HG03196 (cell line): ENCODE measurements at regions not wholly inside any gene's neighbourhood (a gene's known extent, or its start where the extent isn't known, plus 50 kb on each side); places are given as distances from the start of the nearest gene placed in this dataset.

Experiments
- ATAC-seq: cut with Tn5 transposase; IDR thresholded peaks from one replicate; pipeline ENCODE4 v1.9.1; 2021; ENCODE audit not compliant: unreplicated experiment

- ATAC-seq = no peak
Measured at GRCh38 chr13:53200498-53201453, 172.2 kb downstream of the OLFM4 start.

- ATAC-seq = no peak
Measured at GRCh38 chr13:53201454-53202225, 173.0 kb downstream of the OLFM4 start.

GRCh38 chr13:53204598-53204997 is 176.0 kb downstream of the OLFM4 start:
- ATAC-seq = no peak

DNA sequence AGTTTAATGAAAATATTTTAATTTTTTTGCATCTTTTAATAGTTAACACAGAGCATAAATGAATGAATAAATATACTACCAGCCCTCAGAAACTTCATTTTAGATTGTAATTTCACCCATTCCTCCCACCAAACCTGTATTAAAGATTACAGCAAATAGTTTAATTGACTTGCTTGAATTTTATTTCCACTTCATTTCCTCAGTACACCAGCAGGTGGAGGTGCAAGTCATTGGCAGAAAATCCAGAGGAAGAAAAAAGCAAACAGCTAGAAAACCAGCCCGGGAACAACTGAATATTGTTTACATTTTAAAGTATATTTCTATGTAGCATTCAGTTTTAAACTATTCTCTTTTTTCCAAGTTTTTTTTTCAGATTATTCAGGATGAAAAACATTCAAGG is 177.8 kb downstream of the OLFM4 start:
- ATAC-seq = no peak

DNA sequence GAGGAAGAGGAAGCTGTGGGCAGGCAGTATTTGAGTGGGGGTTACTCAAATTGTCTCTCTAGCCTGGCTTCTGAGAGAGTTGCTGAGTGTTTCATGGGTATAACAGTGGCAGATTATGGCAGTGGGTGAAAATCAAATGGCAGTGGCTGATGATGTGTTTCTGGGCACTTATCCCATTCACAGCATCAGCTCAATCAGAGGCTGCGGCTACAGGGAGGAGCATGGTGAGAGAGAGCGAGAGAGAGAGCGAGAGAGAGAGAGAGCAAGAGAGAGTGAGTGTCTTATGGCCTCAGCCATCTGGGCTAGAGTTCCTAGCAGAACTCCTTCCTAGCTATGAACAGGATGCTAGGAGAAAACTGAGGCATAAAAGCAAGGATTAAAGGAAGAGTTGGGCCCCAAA is 178.9 kb downstream of the OLFM4 start:
- ATAC-seq = no peak

DNA sequence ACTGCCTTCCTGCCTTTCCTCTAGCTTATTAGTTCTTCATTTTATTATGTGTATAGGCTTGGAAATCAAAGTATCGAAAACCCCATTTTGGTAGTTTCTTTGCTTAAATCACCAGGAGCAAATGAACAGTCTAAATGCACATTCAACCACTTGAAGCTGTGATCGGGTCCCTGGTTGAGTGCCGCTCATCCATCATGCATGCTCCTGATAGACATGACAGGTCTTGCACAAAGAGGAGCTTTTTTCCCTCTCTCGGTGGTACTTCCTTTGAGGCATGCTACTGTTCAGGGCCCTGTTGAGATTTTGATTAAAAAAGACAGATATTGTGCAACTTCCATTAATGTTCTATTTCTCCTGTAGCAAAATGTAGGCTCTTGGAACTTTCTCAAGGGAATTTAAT is 185.8 kb downstream of the OLFM4 start:
- no peak for ATAC-seq

DNA sequence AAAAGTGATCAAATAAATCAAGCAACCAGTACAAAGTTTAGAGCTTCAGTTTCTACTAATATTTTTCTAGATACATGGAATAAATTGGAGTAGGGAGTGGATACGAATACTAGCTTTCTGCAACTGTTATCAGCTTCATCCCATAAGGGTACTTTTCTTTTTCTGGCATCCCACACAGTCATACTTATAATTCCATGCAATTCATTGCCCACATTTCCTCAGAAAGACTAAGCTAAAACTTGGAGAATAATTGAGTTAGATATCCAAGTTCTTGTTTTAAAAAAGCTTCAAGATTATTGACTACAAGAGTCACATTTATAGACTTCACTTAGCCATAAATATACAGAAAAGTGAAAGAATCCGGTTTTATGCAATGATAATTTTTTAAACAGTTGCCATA is 186.9 kb downstream of the OLFM4 start:
- ATAC-seq = no peak

GRCh38 chr13:53216773-53217172 is 188.2 kb downstream of the OLFM4 start:
- ATAC-seq = no peak

- no peak for ATAC-seq
Measured at GRCh38 chr13:53217194-53217593, 188.6 kb downstream of the OLFM4 start.

DNA sequence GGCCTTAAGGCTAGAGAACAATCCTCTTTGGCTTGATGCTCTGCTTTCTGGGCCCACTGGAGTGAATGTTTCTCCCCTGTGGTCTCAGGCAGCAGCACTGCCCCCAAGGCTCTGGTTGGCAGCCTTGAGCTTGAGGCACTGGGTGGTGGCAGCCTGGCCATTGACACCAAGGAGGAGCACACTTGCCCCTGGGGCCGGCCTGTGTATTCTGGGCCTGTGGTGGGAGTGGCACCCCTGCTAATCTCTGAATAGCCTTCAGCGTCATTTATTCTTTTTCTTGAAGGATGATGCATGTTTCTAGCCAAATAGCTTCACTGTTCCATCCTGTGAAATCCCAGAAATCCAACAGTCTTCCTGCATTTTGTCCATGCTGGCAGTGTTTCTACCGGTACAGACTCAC is 191.4 kb downstream of the OLFM4 start:
- no peak for ATAC-seq

- no peak for ATAC-seq
Measured at GRCh38 chr13:53237696-53238095, 209.1 kb downstream of the OLFM4 start.

- ATAC-seq = no peak
Measured at GRCh38 chr13:53238261-53238660, 209.6 kb downstream of the OLFM4 start.

- ATAC-seq = no peak
Measured at GRCh38 chr13:53240401-53241025, 211.9 kb downstream of the OLFM4 start.

DNA sequence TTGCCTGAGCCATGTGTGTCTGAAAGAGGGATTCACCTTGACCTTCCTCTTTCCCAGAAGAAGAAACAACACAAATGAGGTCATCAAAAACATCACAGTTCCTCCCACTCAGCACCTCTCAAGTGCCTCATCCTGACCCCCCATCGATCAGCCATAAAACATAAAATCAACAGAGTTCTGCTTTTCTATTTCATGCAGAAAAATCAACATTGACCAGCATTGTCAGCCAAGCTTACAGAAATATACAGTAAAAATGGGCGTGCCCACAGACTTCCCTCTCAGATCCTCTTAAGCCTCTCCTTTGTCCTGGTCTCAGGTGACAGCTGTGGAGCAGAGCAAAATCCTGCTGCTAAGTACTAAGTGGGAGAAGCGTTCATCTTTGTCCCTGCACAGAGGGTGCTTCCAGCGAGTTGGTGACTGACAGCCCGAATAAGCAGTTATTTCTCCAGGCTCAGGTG is 213.3 kb downstream of the OLFM4 start:
- ATAC-seq = no peak

GRCh38 chr13:53249236-53249635 is 220.6 kb downstream of the OLFM4 start:
- no peak for ATAC-seq

DNA sequence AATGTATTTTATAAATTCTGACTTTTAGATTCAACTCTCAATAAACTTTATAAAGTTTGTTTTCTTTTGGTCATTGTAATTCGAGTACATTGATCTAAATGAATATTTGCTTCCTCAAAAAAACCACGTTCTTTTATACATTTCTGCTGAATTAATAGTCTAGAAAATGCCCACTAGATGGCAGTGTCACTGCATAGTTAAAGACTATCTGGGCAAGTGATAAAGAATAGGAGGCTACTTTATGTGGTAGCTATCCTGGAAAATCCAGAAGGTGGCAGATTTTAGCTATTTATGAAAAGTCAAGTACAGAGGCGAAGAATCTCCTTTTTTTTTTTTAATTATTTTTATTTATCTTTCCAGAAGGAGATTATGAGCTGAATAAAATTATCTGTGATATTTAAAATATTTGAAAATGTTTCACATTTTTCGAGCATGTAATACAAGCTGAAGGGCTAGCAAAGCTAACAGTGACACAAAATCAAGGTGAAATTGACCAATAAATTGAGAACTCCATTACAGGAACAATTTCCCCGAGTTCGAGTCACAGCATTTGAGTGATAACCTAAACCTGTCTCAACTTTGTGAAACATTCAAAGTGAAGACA is 221.8 kb downstream of the OLFM4 start:
- ATAC-seq = peak; percentile 72

DNA sequence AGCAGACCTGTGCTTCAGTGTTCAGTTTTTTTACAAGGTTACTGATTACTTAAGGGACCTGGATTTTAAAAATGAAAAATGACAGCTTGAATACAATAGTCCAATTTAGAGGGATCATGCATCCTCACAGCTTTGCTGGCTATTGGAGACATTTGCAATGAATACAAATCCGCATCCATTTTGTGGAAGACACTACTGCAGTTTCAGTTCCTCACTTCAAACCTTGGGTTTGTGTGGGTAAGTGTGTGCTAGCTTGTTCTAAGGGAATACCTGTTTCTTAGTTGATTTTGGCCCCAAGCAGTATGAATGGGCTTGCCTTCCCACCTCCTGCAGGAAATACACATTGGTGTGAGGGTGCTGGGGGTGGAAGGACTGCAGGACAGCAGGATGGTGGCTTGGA is 222.4 kb downstream of the OLFM4 start:
- ATAC-seq = no peak

GRCh38 chr13:53254500-53254899 is 225.9 kb downstream of the OLFM4 start:
- no peak for ATAC-seq

GRCh38 chr13:53255795-53256194 is 227.2 kb downstream of the OLFM4 start:
- no peak for ATAC-seq

GRCh38 chr13:53260594-53260993 is 232.0 kb downstream of the OLFM4 start:
- ATAC-seq = no peak

GRCh38 chr13:53264751-53265385 is 236.3 kb downstream of the OLFM4 start:
- ATAC-seq = no peak
